H9 (cell line): ENCODE measurements at regions not wholly inside any gene's neighbourhood (a gene's known extent, or its start where the extent isn't known, plus 50 kb on each side); places are given as distances from the start of the nearest gene placed in this dataset.

Experiments
- DNase-seq: peaks from one replicate; pipeline ENCODE4 v3.0.0-alpha.2; 2017
- H2AFZ ChIP-seq: one replicate; pipeline ENCODE4 v1.6.1; 2013; ENCODE audit warnings: mild to moderate bottlenecking, low read length, control low read depth, moderate library complexity
- H2AK5ac ChIP-seq: 2 replicates; pipeline ENCODE4 v1.6.1; 2013; ENCODE audit warnings: low read length, control low read depth, mixed read lengths; ENCODE audit not compliant: insufficient read length
- H2BK120ac ChIP-seq: one replicate; pipeline ENCODE4 v1.6.1; 2013; ENCODE audit warnings: low read depth, mild to moderate bottlenecking, low read length, control low read depth, inconsistent platforms; ENCODE audit not compliant: poor library complexity, severe bottlenecking
- H2BK12ac ChIP-seq: 2 replicates; pipeline ENCODE4 v1.6.1; 2013; ENCODE audit warnings: low read length, control low read depth, mixed read lengths, low read depth; ENCODE audit not compliant: insufficient read length
- H2BK15ac ChIP-seq: 2 replicates; pipeline ENCODE4 v1.6.1; 2013; ENCODE audit warnings: low read depth, low read length, control low read depth
- H2BK20ac ChIP-seq: one replicate; pipeline ENCODE4 v1.6.1; 2013; ENCODE audit warnings: low read depth, mild to moderate bottlenecking, low read length, control low read depth, inconsistent platforms; ENCODE audit not compliant: poor library complexity, severe bottlenecking
- H2BK5ac ChIP-seq: 2 replicates; pipeline ENCODE4 v1.6.1; 2013; ENCODE audit warnings: low read length, control low read depth, mixed read lengths; ENCODE audit not compliant: insufficient read length
- H3K14ac ChIP-seq: 2 replicates; pipeline ENCODE4 v1.6.1; 2013; ENCODE audit warnings: low read length, control low read depth; ENCODE audit not compliant: insufficient read depth
- H3K18ac ChIP-seq: 2 replicates; pipeline ENCODE4 v1.6.1; 2013; ENCODE audit warnings: low read depth, mild to moderate bottlenecking, mixed read lengths, low read length, control low read depth; ENCODE audit not compliant: insufficient read length
- H3K23ac ChIP-seq: 2 replicates; pipeline ENCODE4 v1.6.1; 2013; ENCODE audit warnings: low read length, control low read depth, mixed read lengths, low read depth; ENCODE audit not compliant: insufficient read length
- H3K23me2 ChIP-seq: 2 replicates; pipeline ENCODE4 v1.6.1; 2013; ENCODE audit warnings: low read depth, mild to moderate bottlenecking, mixed read lengths, low read length, control low read depth; ENCODE audit not compliant: insufficient read length, poor library complexity, severe bottlenecking
- H3K27ac ChIP-seq: 2 replicates; pipeline ENCODE4 v1.5.1; 2013; ENCODE audit warnings: low read length, control low read depth, mixed read lengths, low read depth; ENCODE audit not compliant: insufficient read length
- H3K27me3 ChIP-seq: 2 replicates; pipeline ENCODE4 v1.6.1; 2013; ENCODE audit warnings: low read length, control low read depth, inconsistent platforms; ENCODE audit not compliant: insufficient read depth
- H3K4ac ChIP-seq: 2 replicates; pipeline ENCODE4 v1.6.1; 2013; ENCODE audit warnings: low read depth, mild to moderate bottlenecking, control low read depth, inconsistent platforms, low read length, moderate library complexity
- H3K4me1 ChIP-seq: 2 replicates; pipeline ENCODE4 v1.6.1; 2013; ENCODE audit warnings: low read length, control low read depth, inconsistent platforms; ENCODE audit not compliant: insufficient read depth
- H3K4me2 ChIP-seq: 2 replicates; pipeline ENCODE4 v1.6.1; 2013; ENCODE audit warnings: low read length, control low read depth, mixed read lengths; ENCODE audit not compliant: insufficient read length, insufficient read depth
- H3K56ac ChIP-seq: 2 replicates; pipeline ENCODE4 v1.6.1; 2013; ENCODE audit warnings: low read depth, mild to moderate bottlenecking, mixed read lengths, low read length, control low read depth; ENCODE audit not compliant: insufficient read length
- H3K79me1 ChIP-seq: 2 replicates; pipeline ENCODE4 v1.6.1; 2013; ENCODE audit warnings: low read depth, mild to moderate bottlenecking, moderate library complexity, low read length, control low read depth, inconsistent platforms; ENCODE audit not compliant: insufficient read depth, poor library complexity, severe bottlenecking
- H3K79me2 ChIP-seq: 2 replicates; pipeline ENCODE4 v1.6.1; 2013; ENCODE audit warnings: low read length, control low read depth, inconsistent platforms; ENCODE audit not compliant: insufficient read depth
- H3K9ac ChIP-seq: 2 replicates; pipeline ENCODE4 v1.6.1; 2013; ENCODE audit warnings: low read length, control low read depth, mixed read lengths; ENCODE audit not compliant: insufficient read length; ENCODE audit errors: extremely low read depth
- H3K9me3 ChIP-seq: one replicate; pipeline ENCODE4 v1.6.1; 2013; ENCODE audit warnings: low read depth, low read length, inconsistent platforms; ENCODE audit not compliant: control insufficient read depth
- H3T11ph ChIP-seq: one replicate; pipeline ENCODE4 v1.6.1; 2013; ENCODE audit warnings: mild to moderate bottlenecking, low read length, control low read depth, inconsistent platforms
- H4K20me1 ChIP-seq: one replicate; pipeline ENCODE4 v1.6.1; 2013; ENCODE audit not compliant: control insufficient read depth, insufficient read length, insufficient read depth
- H4K5ac ChIP-seq: 2 replicates; pipeline ENCODE4 v1.6.1; 2013; ENCODE audit warnings: low read depth, mild to moderate bottlenecking, mixed read lengths, low read length, control low read depth; ENCODE audit not compliant: insufficient read length
- H4K8ac ChIP-seq: replicated peaks from 2 replicates; pipeline ENCODE4 v1.6.1; 2013; ENCODE audit warnings: low read length, control low read depth, mixed read lengths, low read depth; ENCODE audit not compliant: insufficient read length
- H4K91ac ChIP-seq: 2 replicates; pipeline ENCODE4 v1.6.1; 2013; ENCODE audit warnings: low read depth, mild to moderate bottlenecking, moderate library complexity, mixed read lengths, low read length, control low read depth; ENCODE audit not compliant: insufficient read length
- H3K27ac Mint-ChIP-seq, 3 experiments: 2 replicates in 2 of 3; 3 replicates in 1 of 3; pipeline ENCODE4 v1.8.0; 2020 to 2021; ENCODE audit warnings: mixed read lengths in 3 of 3, mild to moderate bottlenecking in 1 of 3, moderate library complexity in 1 of 3
- H3K27me3 Mint-ChIP-seq: 2 replicates; pipeline ENCODE4 v1.8.0; 2021; ENCODE audit warnings: low read depth, mild to moderate bottlenecking, moderate library complexity, mixed read lengths
- H3K36me3 Mint-ChIP-seq, 3 experiments: 2 replicates in 2 of 3; 3 replicates in 1 of 3; pipeline ENCODE4 v1.8.0; 2020 to 2021; ENCODE audit warnings: low read depth in 3 of 3, mixed read lengths in 3 of 3; ENCODE audit not compliant: insufficient read depth in 1 of 3
- H3K4me1 Mint-ChIP-seq, 2 experiments: 2 replicates each; pipeline ENCODE4 v1.8.0; 2020; ENCODE audit warnings: mixed read lengths in 2 of 2
- H3K4me3 Mint-ChIP-seq, 2 experiments: 2 replicates in 1 of 2; 3 replicates in 1 of 2; pipeline ENCODE4 v1.8.0; 2020 to 2021; ENCODE audit warnings: mild to moderate bottlenecking in 2 of 2, mixed read lengths in 2 of 2, moderate library complexity in 1 of 2
- H3K9me3 Mint-ChIP-seq, 2 experiments: 2 replicates in 1 of 2; 3 replicates in 1 of 2; pipeline ENCODE4 v1.8.0; 2020; ENCODE audit warnings: mild to moderate bottlenecking in 2 of 2, mixed read lengths in 2 of 2, moderate library complexity in 1 of 2
- CTCF ChIP-seq: fragments of 200-600 bp; sonication (generic); conservative IDR thresholded peaks from 3 replicates; pipeline ENCODE4 v1.8.0; 2021; ENCODE audit warnings: antibody characterized with exemption, mild to moderate bottlenecking
- WGBS: extraction: QIAGEN DNeasy Blood & Tissue Kit; methylation state at CpG from one replicate; pipeline ENCODE4 v1.1.7; 2013; ENCODE audit warnings: missing lambda C conversion rate, low lambda C conversion rate, mixed read lengths; ENCODE audit not compliant: insufficient read length; ENCODE audit errors: extremely low coverage; 5-methylcytosine and 5-hydroxymethylcytosine counted together

DNA sequence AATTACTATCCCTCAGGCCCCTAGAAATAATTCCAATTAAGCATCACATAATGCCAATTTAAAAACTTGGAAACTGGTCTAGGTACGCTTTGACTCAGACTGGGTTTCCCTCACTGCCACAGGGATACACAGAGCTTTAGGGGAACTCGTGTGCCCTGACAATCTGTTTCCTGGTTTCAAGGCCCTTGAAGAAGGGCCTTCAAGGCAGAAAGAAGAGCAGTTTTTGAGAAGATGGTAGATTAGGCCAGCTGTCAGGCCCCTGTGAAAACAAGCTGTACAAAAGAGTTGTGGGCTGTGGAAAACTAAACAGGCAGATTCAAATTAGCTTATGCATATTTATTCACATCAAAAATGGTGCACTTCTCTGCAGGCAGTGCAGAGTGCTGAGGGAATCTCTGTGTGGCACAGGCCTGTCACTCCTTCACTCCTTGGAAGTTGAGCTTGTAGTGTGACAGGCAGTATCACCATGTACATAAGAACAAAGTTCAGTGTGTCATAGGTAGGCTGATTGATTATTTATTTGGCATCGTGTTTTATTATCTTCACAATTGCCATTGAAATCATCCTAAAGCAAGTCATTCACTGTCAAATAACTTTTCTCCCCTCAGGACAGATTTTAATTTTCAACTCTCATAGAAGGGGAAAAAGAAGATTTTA lies 614.4 kb upstream of the GYPC start:
- H4K20me1 ChIP-seq: no peaks in the 10 kb centered on the region
- H2BK120ac ChIP-seq: no peak overlapping the region
- H2AK5ac ChIP-seq: no peak overlapping the region
- H3K23ac ChIP-seq: no peak overlapping the region
- no peak overlapping the region for H4K5ac ChIP-seq
- no peak for TF ChIP-seq CTCF
- no peak overlapping the region for H2BK12ac ChIP-seq
- H3K4me2 ChIP-seq: no peak overlapping the region
- Mint-ChIP-seq H3K9me3 (no peaks in the 10 kb centered on the region; a peak in 1 of 5 replicates), H3K27ac (no peak overlapping the region), H3K27me3 (no peaks in the 10 kb centered on the region), H3K36me3 (no peaks in the 10 kb centered on the region), H3K4me1 (no peaks in the 10 kb centered on the region), H3K4me3 (no peak overlapping the region)
- no peak for DNase-seq
- no peak overlapping the region for H3K56ac ChIP-seq
- no peaks in the 10 kb centered on the region for H3K79me1 ChIP-seq
- no peaks in the 10 kb centered on the region for H3K23me2 ChIP-seq
- no peaks in the 10 kb centered on the region for H3K9me3 ChIP-seq
- no peak overlapping the region for H3K4ac ChIP-seq
- H3K79me2 ChIP-seq: no peaks in the 10 kb centered on the region
- no peak overlapping the region for H2AFZ ChIP-seq
- no peaks in the 10 kb centered on the region for H3K4me1 ChIP-seq
- no peak overlapping the region for H4K8ac ChIP-seq
- H4K91ac ChIP-seq: no peak overlapping the region
- H3K27me3 ChIP-seq: no peaks in the 10 kb centered on the region
- no peak overlapping the region for H2BK15ac ChIP-seq
- no peak overlapping the region for H3K14ac ChIP-seq
- no peak overlapping the region for H2BK20ac ChIP-seq
- no peak overlapping the region for H3K18ac ChIP-seq
- no peak overlapping the region for H2BK5ac ChIP-seq
- no peak overlapping the region for H3K27ac ChIP-seq
- no peak overlapping the region for H3K9ac ChIP-seq
- no peak overlapping the region for H3T11ph ChIP-seq
- WGBS: no CpG with 5 or more reads among the region's 3 CpGs
